CD4-positive, CD25-positive, alpha-beta regulatory T cell (primary cell): ENCODE measurements at regions not wholly inside any gene's neighbourhood (a gene's known extent, or its start where the extent isn't known, plus 50 kb on each side); places are given as distances from the start of the nearest gene placed in this dataset.
"Not testable (repeated sequence)": the region's sequence is repeated elsewhere in the genome, so short reads cannot be mapped to it uniquely, and the experiment has no call there.

Source experiments
- ATAC-seq, 2 donors: fragments of 150-1000 bp; cut with Tn5 transposase; one replicate each; pipeline ENCODE4 v1.10.0; 2021; ENCODE audit warnings: low read depth in 2 of 2, moderate number of reproducible peaks in 2 of 2, moderate library complexity in 1 of 2
- DNase-seq, 3 donors: peaks; one replicate each; pipeline versions ENCODE4 v3.0.0 to v3.0.0-alpha.2; 2012 to 2022; ENCODE audit warnings: mixed read lengths in 1 of 3
- H3K27ac ChIP-seq: one replicate; pipeline ENCODE4 v1.7.0; 2013; ENCODE audit warnings: mild to moderate bottlenecking, low read length; ENCODE audit not compliant: insufficient read depth, poor library complexity, severe bottlenecking
- H3K27me3 ChIP-seq: one replicate; pipeline ENCODE4 v1.7.0; 2013; ENCODE audit warnings: low read length; ENCODE audit not compliant: control insufficient read depth, insufficient read depth
- H3K36me3 ChIP-seq: one replicate; pipeline ENCODE4 v1.7.0; 2013; ENCODE audit warnings: mild to moderate bottlenecking, low read length, moderate library complexity; ENCODE audit not compliant: control insufficient read depth, insufficient read depth
- H3K4me1 ChIP-seq: 2 replicates; pipeline ENCODE4 v1.7.0; 2013; ENCODE audit warnings: mild to moderate bottlenecking, low read length; ENCODE audit not compliant: insufficient read depth, control insufficient read depth, poor library complexity, severe bottlenecking
- H3K4me3 ChIP-seq: one replicate; pipeline ENCODE4 v1.7.0; 2013; ENCODE audit warnings: low read depth, mild to moderate bottlenecking, low read length, moderate library complexity
- H3K9me3 ChIP-seq, 2 experiments: 1 replicate in 1 of 2; 2 replicates in 1 of 2; pipeline ENCODE4 v1.7.0; 2013; ENCODE audit warnings: low read length in 2 of 2, mild to moderate bottlenecking in 1 of 2, moderate library complexity in 1 of 2; ENCODE audit not compliant: control insufficient read depth in 2 of 2
- H3K27ac Mint-ChIP-seq, 3 donors: one replicate each; pipeline ENCODE4 v1.8.0; 2020 to 2022; ENCODE audit warnings: mild to moderate bottlenecking in 3 of 3, mixed read lengths in 3 of 3, moderate library complexity in 2 of 3
- H3K27me3 Mint-ChIP-seq: one replicate; pipeline ENCODE4 v1.8.0; 2022; ENCODE audit warnings: mild to moderate bottlenecking, mixed read lengths
- H3K36me3 Mint-ChIP-seq: one replicate; pipeline ENCODE4 v1.8.0; 2020; ENCODE audit warnings: mixed read lengths
- H3K4me1 Mint-ChIP-seq, 4 donors: one replicate each; pipeline ENCODE4 v1.8.0; 2020 to 2022; ENCODE audit warnings: mixed read lengths in 4 of 4, mild to moderate bottlenecking in 1 of 4
- H3K4me3 Mint-ChIP-seq, 4 donors: one replicate each; pipeline ENCODE4 v1.8.0; 2020 to 2022; ENCODE audit warnings: mild to moderate bottlenecking in 4 of 4, mixed read lengths in 4 of 4, moderate library complexity in 3 of 4
- H3K9me3 Mint-ChIP-seq, 7 donors: one replicate each; pipeline ENCODE4 v1.8.0; 2020 to 2022; ENCODE audit warnings: mixed read lengths in 7 of 7, mild to moderate bottlenecking in 3 of 7, moderate library complexity in 2 of 7

DNA sequence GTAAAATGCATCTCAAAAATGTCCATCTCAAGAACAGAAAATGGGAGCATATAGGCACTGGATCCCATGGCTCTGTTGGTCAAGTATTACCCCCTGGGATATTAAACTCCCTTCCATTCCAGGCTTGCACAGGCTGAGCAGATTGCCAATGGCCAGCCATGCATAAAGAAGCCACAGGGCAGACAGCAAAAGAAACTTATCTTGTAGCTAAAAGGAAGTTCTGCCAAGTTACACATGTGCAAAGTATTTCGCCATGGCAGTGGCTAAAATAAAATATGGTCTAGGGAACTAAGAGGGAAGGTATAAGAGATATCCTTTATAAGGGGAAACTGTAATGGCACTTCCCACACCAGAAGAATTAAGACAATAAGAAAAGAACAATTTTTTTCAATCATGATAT, 415.6 kb upstream of the BTBD3 start:
- Histone ChIP-seq H3K27ac (no peak overlapping the region), H3K4me1 (no peaks in the 10 kb centered on the region), H3K4me3 (no peak overlapping the region), H3K36me3 (no peaks in the 10 kb centered on the region), H3K9me3 (no peaks in the 10 kb centered on the region), H3K27me3 (no peaks in the 10 kb centered on the region)
- Mint-ChIP-seq H3K27me3 (peaks cover 4% of the 10 kb centered on the region), H3K4me1 (no peaks in the 10 kb centered on the region), H3K4me3 (no peak overlapping the region), H3K27ac (no peak overlapping the region), H3K36me3 (no peaks in the 10 kb centered on the region), H3K9me3 (peaks cover 3 to 21% (median 8%) of the 10 kb centered on the region in 7 donors)
- ATAC-seq: no peak
- DNase-seq: no peak

DNA sequence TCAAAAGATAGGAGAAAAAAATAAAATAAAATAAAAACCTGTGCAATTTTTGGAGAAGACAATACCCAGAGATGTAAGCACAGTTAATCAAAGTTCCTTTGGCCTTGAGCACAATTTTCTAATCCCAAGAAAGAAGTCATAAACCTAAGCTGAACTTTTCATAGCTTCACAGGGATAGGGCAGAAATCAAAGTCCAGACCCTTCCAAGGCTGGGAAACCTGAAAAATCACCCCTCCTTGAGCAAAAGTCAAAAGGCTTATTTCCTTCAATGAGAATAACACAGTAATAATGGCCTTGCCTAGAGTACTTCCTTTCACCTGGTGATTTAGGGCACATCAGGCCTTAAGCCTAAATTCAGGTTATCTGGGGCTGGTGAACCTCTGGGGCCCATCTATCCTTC, 415.0 kb upstream of the BTBD3 start:
- no peaks in the 10 kb centered on the region for H3K4me1 Mint-ChIP-seq
- no peaks in the 10 kb centered on the region for H3K36me3 Mint-ChIP-seq
- no peak for ATAC-seq

DNA sequence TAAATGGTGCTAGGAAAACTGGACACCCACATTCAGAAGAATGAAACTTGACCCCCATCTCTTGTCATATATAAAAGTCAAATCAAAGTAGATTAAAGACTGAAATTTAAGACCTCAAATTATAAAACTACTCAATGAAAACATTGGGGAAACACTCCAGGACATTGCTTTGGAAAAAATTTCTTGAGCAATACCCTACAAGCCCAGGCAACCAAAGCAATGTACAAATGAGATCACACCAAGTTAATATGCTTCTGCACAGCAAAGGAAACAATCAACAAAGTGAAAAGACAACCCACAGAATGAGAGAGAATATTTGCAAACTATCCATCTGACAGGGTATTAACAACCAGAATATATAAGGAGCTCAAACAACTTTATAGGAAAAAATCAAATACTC, 407.9 kb upstream of the BTBD3 start:
- Histone ChIP-seq H3K4me3 (no peak overlapping the region), H3K27ac (no peak overlapping the region), H3K27me3 (no peaks in the 10 kb centered on the region), H3K36me3 (no peaks in the 10 kb centered on the region), H3K9me3 (no peaks in the 10 kb centered on the region), H3K4me1 (no peaks in the 10 kb centered on the region)
- Mint-ChIP-seq H3K36me3 (no peaks in the 10 kb centered on the region), H3K27me3 (no peaks in the 10 kb centered on the region), H3K4me1 (no peaks in the 10 kb centered on the region), H3K9me3 (peaks cover 5 to 21% (median 7%) of the 10 kb centered on the region in 7 donors), H3K27ac (no peak overlapping the region), H3K4me3 (no peak overlapping the region)
- ATAC-seq (no peak), DNase-seq (no peak)

More for the DNA sequence above, 415.0 kb upstream of the BTBD3 start:
- no peak overlapping the region for H3K4me3 ChIP-seq
- no peak overlapping the region for H3K27ac ChIP-seq
- H3K4me1 ChIP-seq: no peaks in the 10 kb centered on the region
- no peak for DNase-seq
- H3K27me3 Mint-ChIP-seq: peaks cover 4% of the 10 kb centered on the region
- peaks cover 3 to 19% (median 8%) of the 10 kb centered on the region in 7 donors for H3K9me3 Mint-ChIP-seq
- H3K27me3 ChIP-seq: no peaks in the 10 kb centered on the region
- H3K4me3 Mint-ChIP-seq: no peak overlapping the region
- H3K36me3 ChIP-seq: no peaks in the 10 kb centered on the region
- H3K9me3 ChIP-seq: no peaks in the 10 kb centered on the region
- H3K27ac Mint-ChIP-seq: no peak overlapping the region

DNA sequence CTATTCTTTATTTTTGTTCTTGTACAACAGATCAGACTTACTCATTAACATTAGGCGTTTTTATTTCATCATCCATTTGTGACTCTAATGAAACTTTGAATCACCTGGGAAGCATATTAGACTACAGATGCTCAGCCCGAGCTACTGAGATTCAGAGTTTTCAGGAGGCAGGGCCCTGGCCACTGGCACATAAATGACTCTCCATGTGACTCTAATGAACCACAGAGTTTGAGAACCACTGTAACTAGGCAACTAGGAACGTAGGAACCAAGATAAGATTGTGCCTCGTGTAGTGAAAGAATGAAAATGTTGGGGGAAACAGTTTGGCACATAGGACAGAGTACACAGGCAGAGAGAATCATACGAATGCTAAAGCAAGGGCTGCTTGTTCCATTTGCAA, 405.9 kb upstream of the BTBD3 start:
- Histone ChIP-seq H3K4me3 (no peak overlapping the region), H3K27me3 (no peaks in the 10 kb centered on the region), H3K4me1 (no peaks in the 10 kb centered on the region), H3K27ac (no peak overlapping the region), H3K9me3 (no peaks in the 10 kb centered on the region), H3K36me3 (no peaks in the 10 kb centered on the region)
- no peak overlapping the region for H3K27ac Mint-ChIP-seq
- no peaks in the 10 kb centered on the region for H3K27me3 Mint-ChIP-seq
- no peaks in the 10 kb centered on the region for H3K4me1 Mint-ChIP-seq
- H3K9me3 Mint-ChIP-seq: peaks cover 0 to 18% (median 5%) of the 10 kb centered on the region in 7 donors
- H3K4me3 Mint-ChIP-seq: no peak overlapping the region
- DNase-seq (no peak), ATAC-seq (no peak)
- H3K36me3 Mint-ChIP-seq: no peaks in the 10 kb centered on the region

DNA sequence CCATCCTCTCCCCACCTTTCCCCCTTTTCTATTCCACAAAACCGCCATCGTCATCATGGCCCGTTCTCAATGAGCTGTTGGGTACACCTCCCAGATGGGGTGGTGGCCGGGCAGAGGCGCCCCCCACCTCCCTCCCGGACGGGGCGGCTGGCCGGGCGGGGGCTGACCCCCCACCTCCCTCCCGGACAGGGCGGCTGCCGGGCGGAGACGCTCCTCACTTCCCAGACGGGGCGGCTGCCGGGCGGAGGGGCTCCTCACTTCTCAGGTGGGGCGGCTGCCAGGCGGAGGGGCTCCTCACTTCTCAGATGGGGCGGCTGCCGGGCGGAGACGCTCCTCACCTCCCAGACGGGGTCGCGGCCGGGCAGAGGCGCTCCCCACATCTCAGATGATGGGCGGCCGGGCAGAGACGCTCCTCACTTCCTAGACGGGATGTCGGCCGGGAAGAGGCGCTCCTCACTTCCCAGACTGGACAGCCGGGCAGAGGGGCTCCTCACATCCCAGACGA, 404.4 kb upstream of the BTBD3 start:
- H3K9me3 Mint-ChIP-seq: peaks cover 2 to 17% (median 7%) of the 10 kb centered on the region in 7 donors
- not testable (repeated sequence) for H3K4me1 ChIP-seq, DNase-seq, H3K27me3 ChIP-seq, H3K36me3 ChIP-seq, ATAC-seq, H3K4me3 ChIP-seq, H3K27me3 Mint-ChIP-seq, H3K4me3 Mint-ChIP-seq, H3K27ac ChIP-seq, H3K36me3 Mint-ChIP-seq, H3K27ac Mint-ChIP-seq, H3K9me3 ChIP-seq, H3K4me1 Mint-ChIP-seq

DNA sequence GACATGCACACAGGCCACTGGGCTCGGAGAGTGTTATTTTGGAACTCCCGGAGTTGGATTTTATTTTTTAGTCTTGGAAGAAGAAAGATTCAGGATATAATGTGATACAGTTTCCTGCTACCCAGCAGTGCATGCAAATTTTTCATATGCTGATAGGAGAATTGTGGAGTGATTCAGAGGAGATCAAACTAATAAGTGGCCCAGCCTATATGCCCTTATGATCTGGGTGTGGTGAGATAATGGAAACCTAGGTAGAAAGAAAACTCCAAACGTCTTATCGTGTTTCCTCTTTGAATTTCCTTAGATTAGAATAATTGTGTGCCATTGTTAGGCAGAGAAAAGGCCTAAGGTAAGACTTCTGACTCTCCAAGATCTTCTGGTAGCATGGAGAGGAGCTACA, 401.2 kb upstream of the BTBD3 start:
- H3K9me3 ChIP-seq: no peaks in the 10 kb centered on the region
- no peak overlapping the region for H3K4me3 ChIP-seq
- H3K27ac Mint-ChIP-seq: no peak overlapping the region
- no peak overlapping the region for H3K4me3 Mint-ChIP-seq
- no peaks in the 10 kb centered on the region for H3K27me3 ChIP-seq
- ATAC-seq (no peak), DNase-seq (no peak)
- no peaks in the 10 kb centered on the region for H3K27me3 Mint-ChIP-seq
- no peak overlapping the region for H3K27ac ChIP-seq
- H3K36me3 Mint-ChIP-seq: no peaks in the 10 kb centered on the region
- H3K36me3 ChIP-seq: no peaks in the 10 kb centered on the region
- H3K4me1 ChIP-seq: no peaks in the 10 kb centered on the region
- peaks cover 0 to 13% (median 7%) of the 10 kb centered on the region in 7 donors for H3K9me3 Mint-ChIP-seq
- H3K4me1 Mint-ChIP-seq: no peaks in the 10 kb centered on the region

DNA sequence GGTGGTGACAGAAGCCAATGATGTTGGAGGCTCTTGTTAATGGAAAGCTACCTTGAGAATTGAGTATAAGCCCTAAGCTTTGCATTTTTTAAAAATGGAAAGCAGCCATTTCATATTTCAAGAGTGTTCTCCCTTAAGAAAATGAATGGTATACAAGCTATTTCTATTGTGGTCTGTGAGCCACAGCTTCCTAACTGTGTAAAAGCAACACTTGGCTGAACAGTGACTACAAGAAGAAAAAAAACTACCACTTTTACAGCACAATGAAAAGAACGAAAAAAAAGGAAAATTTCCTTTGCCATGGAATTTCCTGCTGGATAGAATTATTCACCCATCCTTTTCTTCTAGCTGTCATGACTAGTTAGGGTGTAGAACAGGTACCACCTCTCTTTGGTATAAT, 397.1 kb upstream of the BTBD3 start:
- Histone ChIP-seq H3K9me3 (peaks cover 3% of the 10 kb centered on the region in 2 experiments), H3K4me1 (no peaks in the 10 kb centered on the region), H3K4me3 (no peak overlapping the region), H3K36me3 (no peaks in the 10 kb centered on the region), H3K27me3 (no peaks in the 10 kb centered on the region), H3K27ac (no peak overlapping the region)
- Mint-ChIP-seq H3K4me1 (no peaks in the 10 kb centered on the region), H3K36me3 (no peaks in the 10 kb centered on the region), H3K27ac (no peak overlapping the region), H3K27me3 (no peaks in the 10 kb centered on the region), H3K9me3 (peaks cover 5 to 26% (median 9%) of the 10 kb centered on the region in 7 donors), H3K4me3 (no peak overlapping the region)
- DNase-seq (no peak), ATAC-seq (no peak)

DNA sequence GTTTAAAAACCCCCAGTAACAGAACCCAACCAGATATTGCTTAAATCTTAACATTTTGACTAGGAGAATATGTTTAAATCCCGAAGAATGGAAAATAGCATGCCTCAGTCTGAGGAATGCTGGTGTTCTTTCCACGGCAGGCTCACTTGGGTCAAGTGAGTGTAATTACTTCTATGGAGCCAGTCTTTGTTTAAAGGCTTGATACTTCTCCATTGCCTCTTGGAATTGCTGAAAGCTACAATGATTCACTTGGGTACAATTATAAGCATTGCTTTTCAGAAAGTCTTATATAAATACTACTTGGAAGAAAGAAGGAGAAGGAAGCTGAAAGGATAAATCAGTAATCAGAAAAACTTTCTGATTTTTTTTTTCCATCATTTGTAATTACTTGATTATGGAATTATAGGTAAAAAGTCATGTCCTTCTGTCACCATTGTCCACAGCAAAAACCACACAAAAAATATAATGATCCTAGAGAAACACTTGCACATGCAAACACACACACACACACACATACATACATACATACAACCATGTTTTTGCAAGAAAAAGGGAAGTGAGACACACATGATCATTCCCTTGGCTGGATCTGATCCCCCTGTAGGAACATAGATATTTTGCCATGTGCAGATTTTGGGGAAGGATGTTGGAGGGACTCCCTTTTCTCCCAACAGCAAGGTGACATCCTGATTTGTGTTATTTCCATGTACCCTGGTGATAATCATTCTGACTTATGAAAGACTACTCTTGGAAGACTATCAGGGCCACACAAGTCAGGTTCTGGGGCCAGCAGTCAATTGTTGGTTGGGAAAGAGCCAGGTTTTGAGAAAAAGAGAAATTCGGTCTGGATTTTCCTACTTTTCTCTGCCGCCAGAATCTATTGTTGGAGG, 396.0 kb upstream of the BTBD3 start:
- no peaks in the 10 kb centered on the region for H3K27me3 ChIP-seq
- no peak overlapping the region for H3K27ac Mint-ChIP-seq
- H3K9me3 Mint-ChIP-seq: peaks cover 5 to 29% (median 13%) of the 10 kb centered on the region in 7 donors
- H3K36me3 ChIP-seq: no peaks in the 10 kb centered on the region
- no peaks in the 10 kb centered on the region for H3K4me1 ChIP-seq
- no peak overlapping the region for H3K4me3 Mint-ChIP-seq
- no peak for ATAC-seq
- H3K9me3 ChIP-seq: peaks cover 3% of the 10 kb centered on the region in 2 experiments
- no peak overlapping the region for H3K4me3 ChIP-seq
- no peaks in the 10 kb centered on the region for H3K36me3 Mint-ChIP-seq
- H3K27me3 Mint-ChIP-seq: no peaks in the 10 kb centered on the region
- no peak for DNase-seq
- H3K4me1 Mint-ChIP-seq: no peaks in the 10 kb centered on the region
- H3K27ac ChIP-seq: no peak overlapping the region
